NCI-H1105 (cell line): ENCODE measurements at regions not wholly inside any gene's neighbourhood (a gene's known extent, or its start where the extent isn't known, plus 50 kb on each side); places are given as distances from the start of the nearest gene placed in this dataset.
"Not testable (repeated sequence)": the region's sequence is repeated elsewhere in the genome, so short reads cannot be mapped to it uniquely, and the experiment has no call there.

Source experiments
- DNase-seq: peaks from one replicate; lab custom pipeline; 2025; lab: John Stamatoyannopoulos, UW

DNA sequence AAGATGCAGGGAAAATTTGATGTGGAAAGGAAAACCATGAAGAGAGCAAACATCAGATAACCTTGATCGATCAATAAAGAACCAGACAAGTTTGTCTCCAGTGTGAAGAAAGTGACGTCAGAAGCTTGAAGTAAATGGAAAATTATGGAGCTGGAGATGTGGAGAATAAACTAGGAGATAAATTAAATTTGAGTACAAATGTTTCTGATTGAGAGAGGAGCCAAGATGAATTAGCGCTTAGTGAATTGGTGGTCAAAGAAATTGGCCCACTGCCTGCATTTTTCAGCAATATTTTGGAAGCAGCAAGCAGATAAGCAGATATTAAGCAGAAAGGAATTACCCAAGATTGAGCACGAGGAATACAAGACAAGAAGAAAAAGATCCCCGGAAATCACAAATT lies 567.3 kb upstream of the ZNF385D start:
- no peak for DNase-seq

GRCh38 chr3:22319446-22319845 lies 568.4 kb upstream of the ZNF385D start:
- no peak for DNase-seq

DNA sequence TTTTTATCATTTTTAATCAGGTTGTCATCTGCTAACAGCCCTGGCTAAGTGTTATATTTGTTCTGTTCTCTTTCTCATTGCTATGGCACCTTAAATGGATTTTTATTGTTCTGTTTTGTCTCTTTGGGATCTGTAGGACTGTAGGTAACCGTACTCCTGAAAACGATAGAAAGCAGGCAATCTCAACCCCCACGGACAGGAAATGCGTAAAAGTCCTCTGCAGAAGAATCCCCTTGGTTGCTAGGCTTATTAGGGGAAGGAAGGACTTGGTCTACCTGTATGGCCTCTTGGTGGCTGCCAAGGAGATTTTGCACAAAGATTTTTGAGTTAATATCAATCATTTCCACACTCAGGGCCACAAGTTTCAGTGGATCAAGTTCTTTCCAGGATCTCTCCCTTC lies 571.9 kb upstream of the ZNF385D start:
- DNase-seq: no peak

- DNase-seq: no peak
Observed at GRCh38 chr3:22326305-22326704, 575.3 kb upstream of the ZNF385D start.

DNA sequence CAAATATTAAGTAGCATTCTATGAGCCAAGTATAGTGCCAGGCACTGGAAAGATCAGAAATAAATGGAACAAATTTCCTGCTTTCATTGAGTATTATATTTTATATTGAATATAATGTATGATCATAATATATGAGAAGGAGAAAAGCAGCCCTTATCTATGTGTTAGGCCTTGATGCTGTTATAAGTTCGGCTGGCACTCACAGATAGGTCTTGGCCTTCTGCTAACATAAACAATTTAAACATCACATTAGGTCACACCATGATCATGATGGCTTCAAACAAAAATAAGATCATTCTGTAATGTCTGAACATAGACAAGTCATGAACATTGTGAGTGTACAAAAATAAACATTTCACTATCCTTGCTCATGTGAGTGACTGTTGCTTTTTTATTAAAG lies 584.0 kb upstream of the ZNF385D start:
- no peak for DNase-seq

- DNase-seq: no peak
Observed at GRCh38 chr3:22349215-22349851, 598.3 kb upstream of the ZNF385D start.

GRCh38 chr3:22351806-22352205 lies 600.8 kb upstream of the ZNF385D start:
- no peak for DNase-seq

DNA sequence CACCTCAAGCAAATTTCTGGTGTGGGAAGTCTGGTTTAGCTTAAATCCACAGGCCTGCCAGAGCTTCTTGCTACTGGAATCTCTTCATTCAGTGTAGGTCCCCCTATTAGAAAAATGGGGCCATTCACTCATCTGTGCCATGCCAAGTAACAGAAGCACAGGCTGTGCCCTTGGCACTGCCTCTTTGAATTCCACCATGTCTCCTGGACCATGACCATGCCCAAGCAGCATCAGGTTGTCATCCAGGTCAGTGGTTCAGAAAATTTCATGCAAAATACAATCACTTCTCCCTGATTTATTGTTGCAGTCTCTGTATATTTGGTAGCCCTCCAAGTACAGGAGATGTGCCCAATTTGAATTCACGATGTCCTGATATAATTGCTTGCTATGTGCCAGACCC lies 602.1 kb upstream of the ZNF385D start:
- no peak for DNase-seq

DNA sequence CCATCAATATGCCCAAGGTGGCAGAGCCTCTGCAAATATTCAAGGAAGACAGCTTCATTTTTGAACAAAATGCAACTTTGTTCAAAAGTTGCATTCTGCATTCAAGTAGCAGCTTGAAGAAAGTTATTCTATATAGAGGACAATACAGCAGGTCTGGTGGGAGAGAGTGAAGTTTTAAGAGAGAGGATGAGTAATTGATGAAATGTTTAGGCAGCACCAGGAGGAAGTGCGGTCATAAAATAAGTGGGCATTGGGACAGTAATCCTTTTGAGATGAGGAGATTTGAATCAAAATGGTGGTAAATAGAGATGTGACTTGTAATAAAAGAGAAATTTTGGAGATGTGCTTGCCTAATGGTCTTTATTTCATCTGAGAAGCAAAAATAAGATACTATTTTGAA lies 607.3 kb upstream of the ZNF385D start:
- DNase-seq: no peak

DNA sequence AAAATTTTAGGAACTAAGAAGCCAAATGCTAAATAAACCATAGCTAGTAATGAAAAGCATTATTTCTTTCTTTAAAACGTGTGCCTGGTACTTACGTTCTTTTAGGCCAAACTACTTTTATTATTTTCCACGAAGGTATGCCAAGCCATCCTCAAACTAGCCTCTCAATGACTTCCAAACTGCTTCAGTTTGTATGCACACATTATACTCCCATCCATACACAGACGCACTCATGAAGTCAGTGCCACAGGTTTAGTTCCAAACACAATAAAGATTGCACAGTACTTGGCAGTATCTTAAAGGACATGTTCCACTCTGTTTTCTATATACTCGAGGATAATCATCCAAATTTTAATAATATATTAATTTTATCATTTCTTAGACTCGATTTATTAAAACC lies 609.2 kb upstream of the ZNF385D start:
- no peak for DNase-seq

DNA sequence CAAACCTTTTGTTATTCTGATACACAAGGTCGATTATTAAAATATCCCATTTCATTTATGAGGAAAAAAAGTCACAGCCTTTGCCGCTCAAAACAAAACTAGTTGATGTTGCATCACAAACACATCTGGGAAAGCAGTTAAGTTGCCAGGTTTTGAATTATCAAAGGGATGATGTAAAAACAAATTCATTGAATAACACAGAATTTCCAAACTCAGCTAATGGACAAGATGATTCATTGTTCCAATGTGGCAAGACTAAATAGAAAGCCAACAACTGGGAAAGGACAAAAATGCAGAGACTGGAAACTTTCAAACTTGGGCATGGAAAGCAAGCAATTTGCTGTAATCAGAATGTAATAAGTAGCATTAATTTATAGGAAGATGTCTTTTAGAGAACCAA lies 610.0 kb upstream of the ZNF385D start:
- DNase-seq: no peak

DNA sequence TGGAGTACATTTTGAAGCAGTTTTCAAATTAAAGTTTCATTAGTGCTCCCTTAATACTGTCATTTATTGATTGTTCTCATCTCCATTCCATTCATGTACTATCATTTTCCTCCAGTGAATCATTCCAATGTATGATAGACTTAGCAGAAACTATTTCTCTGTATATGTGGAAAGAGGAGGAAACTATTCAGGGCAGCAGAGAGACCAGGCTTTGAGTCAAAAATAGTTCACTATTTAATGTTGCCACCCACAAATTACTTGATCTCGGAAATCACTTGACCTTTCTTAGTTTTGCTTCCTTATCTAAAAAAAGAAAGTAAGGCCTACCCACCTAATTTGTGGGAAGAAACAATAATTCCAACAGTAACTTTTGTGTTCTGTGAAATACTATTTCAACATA lies 610.5 kb upstream of the ZNF385D start:
- DNase-seq: no peak

DNA sequence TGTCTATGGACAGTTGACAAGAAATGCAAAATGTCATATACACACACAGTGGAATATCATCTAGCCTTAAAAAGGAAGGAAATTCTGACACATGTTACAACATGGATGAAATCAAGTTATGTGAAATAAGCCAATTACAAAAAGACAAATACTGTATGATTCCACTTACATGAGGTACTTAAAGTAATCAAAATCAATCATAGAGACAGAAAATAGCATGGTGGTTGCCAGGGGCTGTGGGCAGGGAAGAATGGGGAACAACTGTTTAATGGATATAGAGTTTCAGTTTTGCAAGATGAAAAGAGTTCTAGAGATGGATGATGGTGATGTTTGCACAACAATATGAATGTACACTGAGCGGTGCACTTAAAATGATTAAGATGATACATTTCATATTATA lies 613.8 kb upstream of the ZNF385D start:
- DNase-seq: no peak

DNA sequence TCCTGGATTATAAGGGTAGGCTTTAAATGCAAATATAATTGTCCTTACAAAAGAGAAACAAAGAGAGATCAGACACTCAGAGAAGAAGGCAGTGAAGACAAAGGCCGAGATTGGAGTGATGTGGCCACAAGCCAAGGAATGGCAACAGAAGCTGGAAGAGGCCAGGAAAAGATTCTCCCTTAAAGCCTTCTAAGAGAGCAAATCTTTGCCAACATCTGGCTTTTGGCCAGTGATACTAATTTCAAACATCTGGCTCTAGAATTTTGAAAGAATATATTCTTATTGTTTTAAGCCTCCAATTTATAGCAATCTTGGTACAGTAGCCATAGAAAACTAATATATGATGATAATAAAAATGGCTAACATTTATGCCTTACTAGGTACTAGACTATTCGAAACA lies 615.8 kb upstream of the ZNF385D start:
- no peak for DNase-seq

DNA sequence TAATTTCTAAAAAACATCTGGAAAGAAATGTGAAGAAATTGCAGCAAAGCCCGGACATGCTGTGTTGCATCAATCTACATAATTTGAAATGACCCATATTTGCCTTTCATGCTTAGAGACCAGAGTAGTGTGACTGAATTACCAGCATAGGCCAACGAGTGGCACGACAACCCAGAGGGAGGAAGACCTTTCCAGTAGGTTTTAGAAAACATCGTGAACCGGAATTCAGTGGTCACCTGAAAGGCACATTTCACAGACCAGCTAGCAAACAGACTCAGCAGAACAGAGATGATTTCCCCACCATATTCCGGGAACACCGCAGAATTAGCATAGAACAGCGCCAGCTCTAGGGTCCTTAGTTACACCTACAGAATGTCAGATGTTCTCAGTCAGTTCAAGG lies 620.0 kb upstream of the ZNF385D start:
- no peak for DNase-seq

DNA sequence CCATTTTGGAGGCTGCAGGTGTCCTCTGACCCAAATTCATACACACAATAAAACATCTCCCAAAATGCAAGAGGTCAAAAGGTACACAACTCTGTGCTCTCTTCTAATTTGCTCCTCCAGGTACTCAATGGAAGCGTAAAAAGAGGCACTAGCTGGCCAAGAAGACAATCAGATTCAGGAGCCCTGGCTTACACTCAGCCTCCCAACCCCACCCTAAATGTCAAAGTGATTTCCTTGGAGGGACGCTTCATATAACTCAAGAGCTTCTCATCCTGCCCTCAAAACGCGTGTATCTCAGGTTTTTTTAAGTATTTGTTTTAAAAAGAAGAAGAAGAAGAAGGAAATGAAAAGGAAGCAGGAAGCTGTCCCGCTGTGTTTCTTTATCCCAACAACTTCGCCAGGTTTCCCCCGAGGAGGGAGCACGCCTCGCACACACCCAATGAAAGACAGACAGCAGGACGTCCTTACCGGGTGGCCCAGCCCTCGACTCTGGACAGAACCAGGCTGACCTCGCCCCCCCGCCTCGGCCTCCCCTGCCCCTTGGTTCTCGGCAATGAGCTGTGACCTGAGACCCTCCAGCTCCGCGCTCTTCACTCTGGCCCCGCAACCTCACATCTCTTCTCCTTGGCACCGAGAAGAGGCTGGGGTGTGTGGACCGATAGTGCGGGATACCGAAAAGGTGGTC lies 620.7 kb upstream of the ZNF385D start:
- DNase-seq: no peak

GRCh38 chr3:22372292-22373062 lies 621.5 kb upstream of the ZNF385D start:
- no peak for DNase-seq

- DNase-seq: no peak
Observed at GRCh38 chr3:22373182-22373581, 622.2 kb upstream of the ZNF385D start.

GRCh38 chr3:22373827-22374226 lies 622.8 kb upstream of the ZNF385D start:
- DNase-seq: no peak

DNA sequence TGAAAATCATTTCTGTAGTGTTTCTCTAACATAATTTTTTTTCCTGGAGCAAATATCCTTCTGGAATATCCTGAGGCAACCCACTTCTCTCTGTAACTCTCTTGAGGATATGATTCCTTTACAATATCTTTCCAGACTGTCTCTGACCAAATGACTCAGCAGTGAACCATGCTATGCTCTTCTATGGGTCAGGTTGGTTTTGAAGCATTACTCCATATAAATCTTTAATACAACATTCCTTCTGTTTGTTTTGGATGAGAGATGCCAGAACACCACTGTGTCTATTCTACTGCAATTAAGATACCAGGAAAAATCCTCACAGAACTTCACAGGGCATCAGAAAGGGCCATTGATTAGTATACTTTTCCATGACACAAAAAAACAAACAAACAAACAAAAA lies 626.4 kb upstream of the ZNF385D start:
- DNase-seq: no peak

DNA sequence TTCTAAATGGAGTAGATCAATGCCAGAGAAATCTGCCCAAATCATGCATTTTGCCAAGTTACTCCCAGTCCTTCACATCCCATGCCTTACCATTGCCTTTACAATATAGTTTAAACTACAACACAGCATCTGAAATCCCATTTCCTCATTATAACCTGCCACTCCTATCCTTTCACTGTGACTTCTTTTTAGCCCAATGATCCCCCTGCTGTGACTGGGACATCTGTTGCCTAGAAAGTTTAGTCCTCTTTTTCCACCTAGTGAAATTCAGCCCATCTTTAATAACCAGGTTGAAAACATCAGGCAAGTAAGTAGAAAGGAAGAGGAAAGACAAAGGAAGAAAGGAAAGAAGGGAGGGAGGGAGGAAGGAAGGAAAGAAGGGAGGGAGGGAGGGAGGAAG lies 627.9 kb upstream of the ZNF385D start:
- DNase-seq: no peak

DNA sequence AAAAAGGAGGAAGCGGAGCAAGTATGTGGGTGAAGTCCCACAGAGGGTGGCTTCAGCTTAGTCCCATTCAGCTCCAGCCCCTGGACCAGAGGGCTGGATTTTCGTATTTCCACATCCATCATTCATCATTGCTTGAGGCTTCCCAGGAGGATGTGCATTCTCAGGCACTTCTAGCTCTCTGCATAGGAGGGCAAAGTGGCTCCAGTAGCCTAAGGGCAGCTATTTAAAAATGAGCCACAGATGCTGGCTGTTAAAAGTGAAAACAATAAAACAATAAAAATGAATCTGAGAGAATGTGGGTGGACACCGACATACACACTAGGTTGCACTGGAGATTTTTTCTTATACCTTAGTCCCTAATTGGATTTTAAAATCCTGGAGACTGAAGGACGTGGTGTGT lies 629.2 kb upstream of the ZNF385D start:
- no peak for DNase-seq

GRCh38 chr3:22381564-22381963 lies 630.6 kb upstream of the ZNF385D start:
- DNase-seq: not testable (repeated sequence)
